Smooth muscle cell (in vitro differentiated cells): ENCODE measurements at regions not wholly inside any gene's neighbourhood (a gene's known extent, or its start where the extent isn't known, plus 50 kb on each side); places are given as distances from the start of the nearest gene placed in this dataset.

Experiments
- DNase-seq: peaks from one replicate; lab custom pipeline; 2025; ENCODE audit not compliant: unreplicated experiment; lab: John Stamatoyannopoulos, UW
- H2AFZ ChIP-seq: fragments of 200-600 bp; sonication (generic); 2 replicates; pipeline ENCODE4 v1.6.0; 2016; ENCODE audit warnings: antibody characterized with exemption, low read depth, mild to moderate bottlenecking
- H3F3A ChIP-seq: fragments of 200-600 bp; sonication (generic); 2 replicates; pipeline ENCODE4 v1.6.0; 2017; ENCODE audit warnings: antibody characterized with exemption, low read depth
- H3K27ac ChIP-seq: fragments of 200-600 bp; sonication (generic); 2 replicates; pipeline ENCODE4 v1.5.1; 2016; ENCODE audit warnings: low read depth, mild to moderate bottlenecking
- H3K27me3 ChIP-seq: fragments of 200-600 bp; sonication (generic); 2 replicates; pipeline ENCODE4 v1.6.1; 2016; ENCODE audit warnings: low read depth, mild to moderate bottlenecking
- H3K36me3 ChIP-seq: fragments of 200-600 bp; sonication (generic); 2 replicates; pipeline ENCODE4 v1.5.1; 2016; ENCODE audit warnings: low read depth
- H3K4me1 ChIP-seq: fragments of 200-600 bp; sonication (generic); 2 replicates; pipeline ENCODE4 v1.5.1; 2016; ENCODE audit warnings: low read depth
- H3K4me2 ChIP-seq: fragments of 200-600 bp; sonication (generic); 2 replicates; pipeline ENCODE4 v1.6.0; 2016; ENCODE audit warnings: mild to moderate bottlenecking
- H3K4me3 ChIP-seq: fragments of 200-600 bp; sonication (generic); 2 replicates; pipeline ENCODE4 v1.5.1; 2016; ENCODE audit warnings: mild to moderate bottlenecking
- H3K79me2 ChIP-seq: fragments of 200-600 bp; sonication (generic); 2 replicates; pipeline ENCODE4 v1.6.0; 2016; ENCODE audit warnings: low read depth, mild to moderate bottlenecking
- H3K9ac ChIP-seq: fragments of 200-600 bp; sonication (generic); 2 replicates; pipeline ENCODE4 v1.6.0; 2016; ENCODE audit warnings: low read depth
- H3K9me3 ChIP-seq: fragments of 200-600 bp; sonication (generic); replicated peaks from 2 replicates; pipeline ENCODE4 v1.5.1; 2016; ENCODE audit warnings: low read depth
- H4K20me1 ChIP-seq: fragments of 200-600 bp; sonication (generic); 2 replicates; pipeline ENCODE4 v1.6.0; 2016; ENCODE audit warnings: low read depth
- CTCF ChIP-seq: fragments of 200-600 bp; sonication (generic); IDR thresholded peaks from 2 replicates; pipeline ENCODE4 v1.5.1; 2017; ENCODE audit warnings: borderline replicate concordance, mild to moderate bottlenecking, antibody characterized with exemption; ENCODE audit not compliant: insufficient read depth, poor library complexity, severe bottlenecking
- WGBS: methylation state at CpG from one replicate; pipeline ENCODE4 v1.1.7; 2016; ENCODE audit warnings: low lambda C conversion rate; 5-methylcytosine and 5-hydroxymethylcytosine counted together

GRCh38 chr1:220335668-220336067, 63.4 kb upstream of the RAB3GAP2 start:
- 87% methylated on average over 4 of the region's 4 CpGs for WGBS
- H3K36me3 ChIP-seq, result no peaks in the 10 kb centered on the region
- H3K4me2 ChIP-seq, result no peak overlapping the region
- DNase-seq, result no peak
- H3K27ac ChIP-seq, result no peak overlapping the region
- H3K79me2 ChIP-seq, result no peaks in the 10 kb centered on the region
- no peaks in the 10 kb centered on the region for H3F3A ChIP-seq
- H3K9me3 ChIP-seq, result no peaks in the 10 kb centered on the region
- peaks cover 5% of the 10 kb centered on the region for H3K4me1 ChIP-seq
- no peak overlapping the region for H2AFZ ChIP-seq
- H3K9ac ChIP-seq, result no peak overlapping the region
- H4K20me1 ChIP-seq, result no peaks in the 10 kb centered on the region
- no peak for TF ChIP-seq CTCF
- no peaks in the 10 kb centered on the region for H3K27me3 ChIP-seq
- no peak overlapping the region for H3K4me3 ChIP-seq

- Histone ChIP-seq H3K9me3 (no peaks in the 10 kb centered on the region), H3K36me3 (no peaks in the 10 kb centered on the region), H2AFZ (no peak overlapping the region), H4K20me1 (no peaks in the 10 kb centered on the region), H3K79me2 (no peaks in the 10 kb centered on the region), H3K4me2 (no peak overlapping the region), H3K27ac (no peak overlapping the region), H3K4me1 (peaks cover 13% of the 10 kb centered on the region), H3K27me3 (no peaks in the 10 kb centered on the region), H3F3A (no peaks in the 10 kb centered on the region), H3K9ac (no peak overlapping the region), H3K4me3 (no peak overlapping the region)
- TF ChIP-seq CTCF, result no peak
- WGBS, result 92% methylated on average over 1 of the region's 1 CpG
- no peak for DNase-seq
Measured at GRCh38 chr1:220331318-220331717, 59.1 kb upstream of the RAB3GAP2 start.

- no peak for DNase-seq
- H3F3A ChIP-seq, result no peaks in the 10 kb centered on the region
Measured at GRCh38 chr1:220330265-220330664, 58.0 kb upstream of the RAB3GAP2 start.

More at GRCh38 chr1:220330265-220330664, 58.0 kb upstream of the RAB3GAP2 start:
- Histone ChIP-seq H3K4me3 (no peak overlapping the region), H2AFZ (no peak overlapping the region), H3K4me2 (no peak overlapping the region), H3K9ac (no peak overlapping the region), H3K79me2 (no peaks in the 10 kb centered on the region), H3K27ac (no peak overlapping the region), H3K4me1 (peaks cover 13% of the 10 kb centered on the region), H3K27me3 (no peaks in the 10 kb centered on the region), H3K36me3 (no peaks in the 10 kb centered on the region), H4K20me1 (no peaks in the 10 kb centered on the region), H3K9me3 (no peaks in the 10 kb centered on the region)
- WGBS, result 37% methylated on average over 3 of the region's 3 CpGs
- TF ChIP-seq CTCF, result no peak
